H1 (cell line): ENCODE measurements at regions not wholly inside any gene's neighbourhood (a gene's known extent, or its start where the extent isn't known, plus 50 kb on each side); places are given as distances from the start of the nearest gene placed in this dataset.

Experiments
- CTCF ChIA-PET: fragments of 300-600 bp; sonication (Branson Sonifier 250); formaldehyde crosslinking; loops from one replicate; lab custom pipeline; 2021; ENCODE audit not compliant: partially characterized antibody; lab: Charles Lee
- POLR2A ChIA-PET: fragments of 300-600 bp; sonication (Branson Sonifier 250); formaldehyde crosslinking; loops from one replicate; lab custom pipeline; 2021; ENCODE audit warnings: inconsistent platforms; ENCODE audit not compliant: partially characterized antibody; lab: Charles Lee
- DNase-seq, 2 experiments: peaks; one replicate each; pipeline versions ENCODE4 v3.0.0 to v3.0.0-alpha.2; 2010 to 2022; ENCODE audit warnings: low spot score in 2 of 2, low read depth in 1 of 2, mixed read lengths in 1 of 2
- FAIRE-seq: peaks from 2 replicates; lab custom pipeline; 2011; peaks lifted over from hg19 to GRCh38; lab: Jason Lieb, UNC
- H2AFZ ChIP-seq: 2 replicates; pipeline ENCODE4 v1.8.1; 2012; ENCODE audit warnings: low read length, inconsistent platforms
- H2AK5ac ChIP-seq: 2 replicates; pipeline ENCODE4 v1.6.1; 2013; ENCODE audit warnings: low read depth, low read length
- H2BK120ac ChIP-seq: replicated peaks from 2 replicates; pipeline ENCODE3; 2013; ENCODE audit warnings: low read depth, low read length, inconsistent platforms
- H2BK12ac ChIP-seq: 2 replicates; pipeline ENCODE4 v1.6.1; 2013; ENCODE audit warnings: low read depth, low read length
- H2BK15ac ChIP-seq: 2 replicates; pipeline ENCODE4 v1.6.1; 2013; ENCODE audit warnings: low read length
- H2BK20ac ChIP-seq: 2 replicates; pipeline ENCODE4 v1.6.1; 2013; ENCODE audit warnings: low read length
- H2BK5ac ChIP-seq: 2 replicates; pipeline ENCODE4 v1.6.1; 2013; ENCODE audit warnings: low read depth, low read length
- H3K14ac ChIP-seq: 2 replicates; pipeline ENCODE4 v1.6.1; 2013; ENCODE audit warnings: inconsistent platforms; ENCODE audit not compliant: insufficient read length
- H3K18ac ChIP-seq: 2 replicates; pipeline ENCODE4 v1.6.1; 2013; ENCODE audit warnings: low read length; ENCODE audit errors: extremely low read depth
- H3K23ac ChIP-seq: 2 replicates; pipeline ENCODE4 v1.6.1; 2013; ENCODE audit warnings: inconsistent platforms; ENCODE audit not compliant: insufficient read length
- H3K23me2 ChIP-seq: 2 replicates; pipeline ENCODE4 v1.6.1; 2013; ENCODE audit warnings: low read depth, low read length
- H3K27ac ChIP-seq: 2 replicates; pipeline ENCODE4 v1.6.1; 2011; ENCODE audit warnings: low read depth, low read length, inconsistent platforms
- H3K27me3 ChIP-seq, 4 experiments: replicated peaks in 1 of 4; 1 replicate in 1 of 4; 2 replicates in 3 of 4; pipeline versions ENCODE4 v1.6.1 to v1.8.1; 2011 to 2013; ENCODE audit warnings: low read length in 3 of 4, mild to moderate bottlenecking in 3 of 4, inconsistent platforms in 2 of 4, mixed read lengths in 2 of 4, moderate library complexity in 1 of 4; ENCODE audit not compliant: control insufficient read depth in 3 of 4, insufficient read depth in 3 of 4; ENCODE audit errors: extremely low read depth in 1 of 4
- H3K36me3 ChIP-seq, 4 experiments: 2 replicates each; pipeline versions ENCODE4 v1.6.1 to v1.8.1; 2011 to 2013; ENCODE audit warnings: mild to moderate bottlenecking in 4 of 4, low read length in 3 of 4, moderate library complexity in 2 of 4, control low read depth in 1 of 4, inconsistent platforms in 1 of 4; ENCODE audit not compliant: insufficient read depth in 4 of 4, control insufficient read depth in 2 of 4
- H3K4ac ChIP-seq: replicated peaks from 2 replicates; pipeline ENCODE3; 2013; ENCODE audit warnings: low read length, low read depth, mixed read lengths, inconsistent platforms; ENCODE audit not compliant: insufficient read length
- H3K4me1 ChIP-seq, 4 experiments: replicated peaks in 1 of 4; 1 replicate in 1 of 4; 2 replicates in 3 of 4; pipeline versions ENCODE4 v1.6.1 to v1.8.1; 2011 to 2013; ENCODE audit warnings: low read length in 3 of 4, inconsistent platforms in 2 of 4, mixed read lengths in 1 of 4; ENCODE audit not compliant: insufficient read depth in 4 of 4, control insufficient read depth in 3 of 4
- H3K4me2 ChIP-seq, 2 experiments: 2 replicates each; pipeline versions ENCODE4 v1.6.1 to v1.8.1; 2011 to 2013; ENCODE audit warnings: low read depth in 2 of 2, low read length in 2 of 2, control low read depth in 1 of 2, inconsistent platforms in 1 of 2, mild to moderate bottlenecking in 1 of 2; ENCODE audit not compliant: insufficient read depth in 1 of 2
- H3K4me3 ChIP-seq, 4 experiments: fragments of 200-600, 300-600 bp in 1 of 4; sonication (generic), shearing (Covaris generic), sonication (Bioruptor Twin) in 1 of 4; 2 replicates each; pipeline versions ENCODE4 v1.5.1 to v1.8.1; 2011 to 2016; ENCODE audit warnings: low read length in 4 of 4, low read depth in 3 of 4, control low read depth in 2 of 4, inconsistent platforms in 2 of 4, mild to moderate bottlenecking in 2 of 4, mixed read lengths in 1 of 4, moderate library complexity in 1 of 4; ENCODE audit not compliant: insufficient read depth in 2 of 4; ENCODE audit errors: extremely low read depth in 1 of 4
- H3K56ac ChIP-seq: replicated peaks from 2 replicates; pipeline ENCODE3; 2013; ENCODE audit warnings: low read depth, mild to moderate bottlenecking, mixed read lengths, low read length, inconsistent platforms; ENCODE audit not compliant: insufficient read length
- H3K79me1 ChIP-seq: 2 replicates; pipeline ENCODE4 v1.6.1; 2013; ENCODE audit warnings: low read depth, low read length, control low read depth
- H3K79me2 ChIP-seq, 2 experiments: 2 replicates each; pipeline versions ENCODE4 v1.6.1 to v1.8.1; 2012 to 2013; ENCODE audit warnings: low read length in 2 of 2, mild to moderate bottlenecking in 2 of 2, inconsistent platforms in 1 of 2; ENCODE audit not compliant: insufficient read depth in 2 of 2, control insufficient read depth in 1 of 2
- H3K9ac ChIP-seq, 4 experiments: replicated peaks in 1 of 4; 1 replicate in 1 of 4; 2 replicates in 3 of 4; pipeline versions ENCODE4 v1.6.1 to v1.8.1; 2011 to 2013; ENCODE audit warnings: low read depth in 3 of 4, low read length in 3 of 4, control low read depth in 2 of 4, mild to moderate bottlenecking in 2 of 4, moderate library complexity in 2 of 4, inconsistent platforms in 1 of 4; ENCODE audit errors: extremely low read depth in 1 of 4
- H3K9me3 ChIP-seq, 2 experiments: 2 replicates each; pipeline versions ENCODE4 v1.6.1 to v1.8.1; 2012 to 2013; ENCODE audit warnings: mild to moderate bottlenecking in 2 of 2, moderate library complexity in 2 of 2, control low read depth in 1 of 2, inconsistent platforms in 1 of 2, low read depth in 1 of 2, low read length in 1 of 2, mixed read lengths in 1 of 2; ENCODE audit not compliant: insufficient read depth in 2 of 2
- H4K20me1 ChIP-seq, 2 experiments: replicated peaks in 1 of 2; 2 replicates each; pipeline versions ENCODE3 to v1.8.1; 2011 to 2013; ENCODE audit warnings: inconsistent platforms in 2 of 2, low read length in 2 of 2, mild to moderate bottlenecking in 1 of 2; ENCODE audit not compliant: insufficient read depth in 2 of 2, control insufficient read depth in 1 of 2
- H4K5ac ChIP-seq: 2 replicates; pipeline ENCODE4 v1.6.1; 2013; ENCODE audit warnings: low read length, low read depth, mixed read lengths, inconsistent platforms; ENCODE audit not compliant: insufficient read length
- H4K8ac ChIP-seq: 2 replicates; pipeline ENCODE4 v1.8.0; 2013; ENCODE audit warnings: mild to moderate bottlenecking, moderate library complexity, low read length, inconsistent platforms; ENCODE audit not compliant: insufficient read depth; ENCODE audit errors: extremely low read depth
- H4K91ac ChIP-seq: replicated peaks from 2 replicates; pipeline ENCODE3; 2013; ENCODE audit warnings: low read length, mixed read lengths, inconsistent platforms; ENCODE audit not compliant: insufficient read length
- ASH2L ChIP-seq: fragments of 200-600, 300-600 bp; sonication (generic); IDR thresholded peaks from one replicate; pipeline ENCODE4 v1.7.1; 2017; ENCODE audit warnings: low read length
- CHD1 ChIP-seq: IDR thresholded peaks from 2 replicates; pipeline ENCODE4 v1.6.1; 2012; ENCODE audit warnings: low read depth, low read length, improper control_type of control experiment
- CTBP2 ChIP-seq: IDR thresholded peaks from 2 replicates; pipeline ENCODE4 v1.7.0; 2011; ENCODE audit warnings: borderline replicate concordance, mild to moderate bottlenecking, moderate library complexity, mixed read lengths, low read length; ENCODE audit not compliant: insufficient read depth, insufficient read length
- EZH2 ChIP-seq: fragments of 200-600 bp; sonication (generic); IDR thresholded peaks from 2 replicates; pipeline ENCODE4 v1.7.1; 2012; ENCODE audit warnings: low read depth, mild to moderate bottlenecking, moderate library complexity, low read length, inconsistent platforms; ENCODE audit not compliant: severe bottlenecking
- GABPA ChIP-seq: IDR thresholded peaks from 2 replicates; pipeline ENCODE4 v1.6.1; 2011; ENCODE audit warnings: mild to moderate bottlenecking, low read length, moderate library complexity, borderline replicate concordance; ENCODE audit not compliant: insufficient read depth
- HDAC6 ChIP-seq: IDR thresholded peaks from one replicate; pipeline ENCODE4 v1.7.1; 2012; ENCODE audit warnings: low read depth, mild to moderate bottlenecking, inconsistent platforms, low read length, moderate library complexity
- MAX ChIP-seq: IDR thresholded peaks from 2 replicates; pipeline ENCODE4 v1.6.1; 2012; ENCODE audit warnings: inconsistent platforms
- RBBP5 ChIP-seq: IDR thresholded peaks from 2 replicates; pipeline ENCODE4 v1.7.1; 2012; ENCODE audit warnings: low read depth, mild to moderate bottlenecking, inconsistent platforms, low read length, moderate library complexity, borderline replicate concordance
- SP2 ChIP-seq: IDR thresholded peaks from 2 replicates; pipeline ENCODE4 v1.6.1; 2012; ENCODE audit warnings: mild to moderate bottlenecking, low read length, inconsistent platforms
- SP4 ChIP-seq: IDR thresholded peaks from 2 replicates; pipeline ENCODE4 v1.6.1; 2012; ENCODE audit warnings: low read length, inconsistent platforms
- WGBS, 2 experiments: shearing (Covaris generic) in 1 of 2; methylation state at CpG; one replicate each; pipeline versions ENCODE4 v1.1.6 to v1.1.7; 2013 to 2015; ENCODE audit warnings: low lambda C conversion rate in 2 of 2, mixed read lengths in 2 of 2, inconsistent platforms in 1 of 2, low coverage in 1 of 2, missing lambda C conversion rate in 1 of 2; ENCODE audit not compliant: insufficient replicate concordance in 2 of 2, insufficient coverage in 1 of 2, insufficient read length in 1 of 2; ENCODE audit errors: extremely low coverage in 1 of 2, missing lambda C conversion rate in 1 of 2; 5-methylcytosine and 5-hydroxymethylcytosine counted together

- POLR2A ChIA-PET = no interaction called here
- H2BK20ac ChIP-seq = no peak overlapping the region
- no peaks in the 10 kb centered on the region for H3K9me3 ChIP-seq
- H2BK12ac ChIP-seq = no peak overlapping the region
- H3K56ac ChIP-seq = no peak overlapping the region
- H2BK15ac ChIP-seq = no peak overlapping the region
- H3K79me2 ChIP-seq = no peaks in the 10 kb centered on the region
- H2AK5ac ChIP-seq = no peak overlapping the region
- no peaks in the 10 kb centered on the region for H4K20me1 ChIP-seq
- H4K5ac ChIP-seq = no peak overlapping the region
- H3K27ac ChIP-seq = no peak overlapping the region
- no peak overlapping the region for H3K9ac ChIP-seq
- no peak overlapping the region; the same call in 1 of the 2 replicates for H4K8ac ChIP-seq
- H3K36me3 ChIP-seq = no peaks in the 10 kb centered on the region
- H2AFZ ChIP-seq = no peak overlapping the region
- TF ChIP-seq GABPA (no peak), SP2 (no peak), MAX (no peak), EZH2 (no peak), CHD1 (no peak), CTBP2 (no peak), HDAC6 (no peak), ASH2L (no peak), RBBP5 (no peak), SP4 (no peak)
- H4K91ac ChIP-seq = no peak overlapping the region
- H3K4me3 ChIP-seq = no peak overlapping the region
- H2BK5ac ChIP-seq = no peak overlapping the region; the same call in 1 of the 2 replicates
- H3K79me1 ChIP-seq = no peaks in the 10 kb centered on the region
- no peaks in the 10 kb centered on the region for H3K27me3 ChIP-seq
- no peak overlapping the region for H2BK120ac ChIP-seq
- no peak overlapping the region for H3K14ac ChIP-seq
- H3K23me2 ChIP-seq = no peaks in the 10 kb centered on the region
- CTCF ChIA-PET = interaction anchor here (0.9 to 1.4 kb wide), 5 partner anchors 12 to 163 kb away, joined by 3 to 4 read pairs (median 4); no protein-coding TSS in a partner anchor
- no peaks in the 10 kb centered on the region for H3K4me1 ChIP-seq
- no peak overlapping the region for H3K4me2 ChIP-seq
- FAIRE-seq (no peak), DNase-seq (no peak)
- WGBS, 2 experiments = 90% methylated on average over 1 of the region's 1 CpG; no CpG with 5 or more reads in 1 of the 2 experiments
- H3K18ac ChIP-seq = no peak overlapping the region
- H3K4ac ChIP-seq = no peak overlapping the region
- no peak overlapping the region for H3K23ac ChIP-seq
Measured at GRCh38 chr4:117610706-117611308, 423.5 kb upstream of the NDST3 start.
